ENCODE measurements at regions not wholly inside any gene's neighbourhood (a gene's known extent, or its start where the extent isn't known, plus 50 kb on each side); places are given as distances from the start of the nearest gene placed in this dataset.

- POLR2A ChIA-PET: no interaction called here
- H3K79me2 ChIP-seq (ENCODE audit: control insufficient read depth, insufficient read depth, low read length): no peaks in the 10 kb centered on the region
- intact Hi-C loops (cut with micrococcal nuclease): no loop called here
Measured at GRCh38 chr9:101957705-101958104, 219.3 kb upstream of the GRIN3A start.

GRCh38 chr9:101951598-101951997, 213.2 kb upstream of the GRIN3A start:
- no peaks in the 10 kb centered on the region for H4K20me1 ChIP-seq (ENCODE audit: control insufficient read depth, insufficient read depth, low read length, poor library complexity, severe bottlenecking)
- TF ChIP-seq CTCF (IDR thresholded peaks at IDR 0.05) (no peak), EZH2 (IDR thresholded peaks at IDR 0.05; ENCODE audit: borderline replicate concordance, insufficient read depth, low read depth, low read length, poor library complexity, severe bottlenecking) (no peak)
- no peaks in the 10 kb centered on the region for H3K27me3 ChIP-seq (replicated peaks in 1 of 4; ENCODE audit: control extremely low read depth in 1 of 4, control insufficient read depth in 3 of 4, insufficient read depth in 4 of 4, low read length in 3 of 4)
- DNase-seq (no peak), ATAC-seq (ENCODE audit: low read depth) (no peak)
- CTCF ChIA-PET: no interaction called here
- intact Hi-C loops (cut with micrococcal nuclease): no loop called here
- Mint-ChIP-seq H3K27ac (no peak overlapping the region), H3K27me3 (no peaks in the 10 kb centered on the region), H3K4me1 (no peaks in the 10 kb centered on the region), H3K4me3 (no peak overlapping the region), H3K9me3 (ENCODE audit: insufficient read depth) (peaks cover 4% of the 10 kb centered on the region)
- no CpG with 5 or more reads among the region's 1 CpG for WGBS (ENCODE audit: insufficient coverage)
- no peaks in the 10 kb centered on the region for H3K79me2 ChIP-seq (ENCODE audit: control insufficient read depth, insufficient read depth, low read length)
- H2AFZ ChIP-seq (ENCODE audit: insufficient read depth, low read depth, low read length, poor library complexity, severe bottlenecking): no peak overlapping the region
- POLR2A ChIA-PET: no interaction called here
- H3K36me3 ChIP-seq (replicated peaks in 1 of 2; ENCODE audit: control extremely low read depth in 1 of 2, control insufficient read depth in 1 of 2, extremely low read depth in 1 of 2, insufficient read depth in 2 of 2, low read length in 1 of 2): no peaks in the 10 kb centered on the region
- H3K4me3 ChIP-seq (ENCODE audit: control extremely low read depth in 1 of 5, extremely low read depth in 1 of 5, insufficient read depth in 1 of 5, low read depth in 2 of 5, low read length in 4 of 5): no peak overlapping the region
- no peaks in the 10 kb centered on the region for H3K9me3 ChIP-seq (ENCODE audit: control extremely low read depth in 1 of 3, control insufficient read depth in 2 of 3, insufficient read depth in 1 of 3, low read length in 2 of 3)
- no peak overlapping the region for H3K4me2 ChIP-seq (replicated peaks; ENCODE audit: low read depth, low read length, poor library complexity, severe bottlenecking)
- H3K27ac ChIP-seq (ENCODE audit: low read length in 2 of 2): no peak overlapping the region
- no peak overlapping the region for H3K9ac ChIP-seq (ENCODE audit: low read length)
- no peaks in the 10 kb centered on the region for H3K4me1 ChIP-seq (ENCODE audit: control insufficient read depth in 2 of 2, insufficient read depth in 2 of 2, low read length in 2 of 2)

More at GRCh38 chr9:101957705-101958104, 219.3 kb upstream of the GRIN3A start:
- Histone ChIP-seq H3K9me3 (ENCODE audit: control extremely low read depth in 1 of 3, control insufficient read depth in 2 of 3, insufficient read depth in 1 of 3, low read length in 2 of 3) (no peaks in the 10 kb centered on the region), H3K4me3 (ENCODE audit: control extremely low read depth in 1 of 5, extremely low read depth in 1 of 5, insufficient read depth in 1 of 5, low read depth in 2 of 5, low read length in 4 of 5) (no peak overlapping the region), H3K36me3 (replicated peaks in 1 of 2; ENCODE audit: control extremely low read depth in 1 of 2, control insufficient read depth in 1 of 2, extremely low read depth in 1 of 2, insufficient read depth in 2 of 2, low read length in 1 of 2) (no peaks in the 10 kb centered on the region), H4K20me1 (ENCODE audit: control insufficient read depth, insufficient read depth, low read length, poor library complexity, severe bottlenecking) (no peaks in the 10 kb centered on the region), H3K9ac (ENCODE audit: low read length) (no peak overlapping the region), H3K4me2 (replicated peaks; ENCODE audit: low read depth, low read length, poor library complexity, severe bottlenecking) (no peak overlapping the region), H2AFZ (ENCODE audit: insufficient read depth, low read depth, low read length, poor library complexity, severe bottlenecking) (no peak overlapping the region), H3K27me3 (replicated peaks in 1 of 4; ENCODE audit: control extremely low read depth in 1 of 4, control insufficient read depth in 3 of 4, insufficient read depth in 4 of 4, low read length in 3 of 4) (no peaks in the 10 kb centered on the region), H3K27ac (ENCODE audit: low read length in 2 of 2) (no peak overlapping the region), H3K4me1 (ENCODE audit: control insufficient read depth in 2 of 2, insufficient read depth in 2 of 2, low read length in 2 of 2) (no peaks in the 10 kb centered on the region)
- WGBS (ENCODE audit: insufficient coverage): 80% methylated on average over 1 of the region's 2 CpGs
- DNase-seq (no peak), ATAC-seq (ENCODE audit: low read depth) (no peak)
- Mint-ChIP-seq H3K4me3 (no peak overlapping the region), H3K27me3 (no peaks in the 10 kb centered on the region), H3K27ac (no peak overlapping the region), H3K4me1 (no peaks in the 10 kb centered on the region), H3K9me3 (ENCODE audit: insufficient read depth) (no peaks in the 10 kb centered on the region)
- TF ChIP-seq CTCF (IDR thresholded peaks at IDR 0.05) (no peak), EZH2 (IDR thresholded peaks at IDR 0.05; ENCODE audit: borderline replicate concordance, insufficient read depth, low read depth, low read length, poor library complexity, severe bottlenecking) (no peak)
- CTCF ChIA-PET: no interaction called here

All from B cell (primary cell).